B cell (primary cell): ENCODE measurements at regions not wholly inside any gene's neighbourhood (a gene's known extent, or its start where the extent isn't known, plus 50 kb on each side); places are given as distances from the start of the nearest gene placed in this dataset.

Experiments used
- ATAC-seq: fragments of 200-7000 bp; cut with Tn5 transposase; one replicate; pipeline ENCODE4 v1.10.0; 2021; ENCODE audit warnings: low read depth, mild to moderate bottlenecking, moderate number of reproducible peaks, moderate library complexity
- CTCF ChIA-PET: fragments of 350-600 bp; sonication (Branson Sonifier 250); formaldehyde crosslinking; loops from one replicate; lab custom pipeline; 2021; ENCODE audit warnings: antibody characterized with exemption, inconsistent platforms; lab: Charles Lee
- POLR2A ChIA-PET: fragments of 350-600 bp; sonication (Branson Sonifier 250); formaldehyde crosslinking; loops from one replicate; lab custom pipeline; 2021; ENCODE audit warnings: antibody characterized with exemption; lab: Charles Lee
- DNase-seq: peaks from one replicate; pipeline ENCODE4 v3.0.0; 2013
- H2AFZ ChIP-seq: 2 replicates; pipeline ENCODE4 v1.6.1; 2012; ENCODE audit warnings: mild to moderate bottlenecking, low read depth, low read length; ENCODE audit not compliant: insufficient read depth, poor library complexity, severe bottlenecking
- H3K27ac ChIP-seq, 2 donors: 1 replicate in 1 of 2; 2 replicates in 1 of 2; pipeline ENCODE4 v1.5.1; 2012 to 2013; ENCODE audit warnings: low read length in 2 of 2, mild to moderate bottlenecking in 2 of 2, moderate library complexity in 1 of 2
- H3K27me3 ChIP-seq, 4 experiments: fragments of 200-600 bp in 1 of 4; sonication (generic) in 1 of 4; replicated peaks in 1 of 4; 1 replicate in 2 of 4; 2 replicates in 2 of 4; pipeline versions ENCODE4 v1.6.1 to v1.7.0; 2013 to 2016; ENCODE audit warnings: low read length in 3 of 4, mild to moderate bottlenecking in 2 of 4, mixed read lengths in 1 of 4, moderate library complexity in 1 of 4; ENCODE audit not compliant: insufficient read depth in 4 of 4, control insufficient read depth in 3 of 4; ENCODE audit errors: control extremely low read depth in 1 of 4
- H3K36me3 ChIP-seq, 2 experiments: replicated peaks in 1 of 2; 1 replicate in 1 of 2; 2 replicates in 1 of 2; pipeline versions ENCODE4 v1.6.1 to v1.7.1; 2013; ENCODE audit warnings: low read length in 1 of 2; ENCODE audit not compliant: insufficient read depth in 2 of 2, control insufficient read depth in 1 of 2; ENCODE audit errors: control extremely low read depth in 1 of 2, extremely low read depth in 1 of 2
- H3K4me1 ChIP-seq, 2 donors: fragments of 200-600 bp in 1 of 2; sonication (generic) in 1 of 2; 1 replicate in 1 of 2; 2 replicates in 1 of 2; pipeline versions ENCODE4 v1.5.1 to v1.6.1; 2013 to 2017; ENCODE audit warnings: low read length in 2 of 2; ENCODE audit not compliant: control insufficient read depth in 2 of 2, insufficient read depth in 2 of 2
- H3K4me2 ChIP-seq: replicated peaks from 2 replicates; pipeline ENCODE3; 2012; ENCODE audit warnings: mild to moderate bottlenecking, low read depth, low read length; ENCODE audit not compliant: poor library complexity, severe bottlenecking
- H3K4me3 ChIP-seq, 5 experiments: fragments of 200-600 bp in 1 of 5; sonication (generic) in 1 of 5; 1 replicate in 3 of 5; 2 replicates in 2 of 5; pipeline versions ENCODE4 v1.5.1 to v1.7.0; 2011 to 2016; ENCODE audit warnings: low read length in 4 of 5, mild to moderate bottlenecking in 4 of 5, low read depth in 2 of 5, control low read depth in 1 of 5, moderate library complexity in 1 of 5; ENCODE audit not compliant: insufficient read depth in 1 of 5; ENCODE audit errors: control extremely low read depth in 1 of 5, extremely low read depth in 1 of 5
- H3K79me2 ChIP-seq: fragments of 200-600 bp; sonication (generic); one replicate; pipeline ENCODE4 v1.6.0; 2016; ENCODE audit warnings: low read length; ENCODE audit not compliant: control insufficient read depth, insufficient read depth
- H3K9ac ChIP-seq: fragments of 200-600 bp; sonication (generic); 2 replicates; pipeline ENCODE4 v1.6.1; 2017; ENCODE audit warnings: mild to moderate bottlenecking, low read length, moderate library complexity
- H3K9me3 ChIP-seq, 3 donors: one replicate each; pipeline versions ENCODE4 v1.6.1 to v1.7.1; 2013; ENCODE audit warnings: low read length in 2 of 3; ENCODE audit not compliant: control insufficient read depth in 2 of 3, insufficient read depth in 1 of 3; ENCODE audit errors: control extremely low read depth in 1 of 3
- H4K20me1 ChIP-seq: 2 replicates; pipeline ENCODE4 v1.6.0; 2012; ENCODE audit warnings: mild to moderate bottlenecking, low read length; ENCODE audit not compliant: insufficient read depth, control insufficient read depth, poor library complexity, severe bottlenecking
- H3K27ac Mint-ChIP-seq: one replicate; pipeline ENCODE4 v1.8.0; 2021; ENCODE audit warnings: mixed read lengths
- H3K27me3 Mint-ChIP-seq: one replicate; pipeline ENCODE4 v1.8.0; 2021; ENCODE audit warnings: mixed read lengths
- H3K4me1 Mint-ChIP-seq: one replicate; pipeline ENCODE4 v1.8.0; 2021; ENCODE audit warnings: mixed read lengths
- H3K4me3 Mint-ChIP-seq: one replicate; pipeline ENCODE4 v1.8.0; 2021; ENCODE audit warnings: mixed read lengths
- H3K9me3 Mint-ChIP-seq: one replicate; pipeline ENCODE4 v1.8.0; 2022; ENCODE audit warnings: mixed read lengths; ENCODE audit not compliant: insufficient read depth
- EZH2 ChIP-seq: IDR thresholded peaks from 2 replicates; pipeline ENCODE4 v1.6.1; 2012; ENCODE audit warnings: borderline replicate concordance, low read depth, mild to moderate bottlenecking, moderate library complexity, low read length; ENCODE audit not compliant: insufficient read depth, poor library complexity, severe bottlenecking
- WGBS: methylation state at CpG from one replicate; pipeline ENCODE4 v1.1.5; 2013; ENCODE audit warnings: missing lambda C conversion rate; ENCODE audit not compliant: insufficient coverage; 5-methylcytosine and 5-hydroxymethylcytosine counted together
- intact Hi-C: fragments of 100-400 bp; cut with micrococcal nuclease; formaldehyde crosslinking; loops from one replicate; pipeline ENCODE4 v1.10.0; 2022
- TF ChIP-seq, protein P1 (sequence below): fragments of 200-600 bp; IDR thresholded peaks from one replicate; pipeline ENCODE4 v1.8.0; 2022; ENCODE audit warnings: antibody characterized with exemption, mild to moderate bottlenecking

DNA sequence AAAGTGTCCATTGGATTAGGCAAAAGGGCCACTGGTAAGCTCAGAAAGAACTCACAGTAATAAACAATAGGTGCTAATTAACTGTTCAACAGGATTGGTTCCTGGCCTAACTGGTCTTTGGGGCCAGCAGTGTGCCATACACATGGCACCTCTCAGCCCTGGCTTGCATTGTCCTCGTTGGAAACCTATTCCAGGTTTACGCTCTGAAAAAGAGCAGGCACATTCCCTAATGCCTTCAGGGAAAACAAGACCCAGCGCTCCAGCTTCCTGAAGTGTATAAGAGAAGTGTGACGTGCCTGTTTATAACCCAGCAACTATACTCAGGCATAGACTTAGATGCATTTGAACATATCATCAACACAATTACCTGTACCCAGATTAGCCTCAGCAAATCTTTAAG, 51.9 kb upstream of the RBM47 start:
- Mint-ChIP-seq H3K9me3 (no peaks in the 10 kb centered on the region), H3K4me3 (no peak overlapping the region), H3K27ac (no peak overlapping the region), H3K27me3 (peaks cover 5% of the 10 kb centered on the region), H3K4me1 (no peaks in the 10 kb centered on the region)
- Histone ChIP-seq H3K9ac (no peak overlapping the region), H2AFZ (no peak overlapping the region), H3K9me3 (no peaks in the 10 kb centered on the region), H3K79me2 (no peaks in the 10 kb centered on the region), H3K4me1 (no peaks in the 10 kb centered on the region), H3K4me3 (no peak overlapping the region), H3K27ac (no peak overlapping the region), H3K27me3 (no peaks in the 10 kb centered on the region), H3K36me3 (no peaks in the 10 kb centered on the region), H3K4me2 (no peak overlapping the region), H4K20me1 (no peaks in the 10 kb centered on the region)
- no peak for DNase-seq
- intact Hi-C loops, result no loop called here
- POLR2A ChIA-PET, result interaction anchor here (0.6 kb wide), 1 partner anchor 363 kb away, joined by 5 read pairs; no protein-coding TSS in a partner anchor
- WGBS, result 86% methylated on average over 1 of the region's 4 CpGs
- no peak for ATAC-seq
- TF ChIP-seq EZH2, result no peak
- TF ChIP-seq, protein P1, sequence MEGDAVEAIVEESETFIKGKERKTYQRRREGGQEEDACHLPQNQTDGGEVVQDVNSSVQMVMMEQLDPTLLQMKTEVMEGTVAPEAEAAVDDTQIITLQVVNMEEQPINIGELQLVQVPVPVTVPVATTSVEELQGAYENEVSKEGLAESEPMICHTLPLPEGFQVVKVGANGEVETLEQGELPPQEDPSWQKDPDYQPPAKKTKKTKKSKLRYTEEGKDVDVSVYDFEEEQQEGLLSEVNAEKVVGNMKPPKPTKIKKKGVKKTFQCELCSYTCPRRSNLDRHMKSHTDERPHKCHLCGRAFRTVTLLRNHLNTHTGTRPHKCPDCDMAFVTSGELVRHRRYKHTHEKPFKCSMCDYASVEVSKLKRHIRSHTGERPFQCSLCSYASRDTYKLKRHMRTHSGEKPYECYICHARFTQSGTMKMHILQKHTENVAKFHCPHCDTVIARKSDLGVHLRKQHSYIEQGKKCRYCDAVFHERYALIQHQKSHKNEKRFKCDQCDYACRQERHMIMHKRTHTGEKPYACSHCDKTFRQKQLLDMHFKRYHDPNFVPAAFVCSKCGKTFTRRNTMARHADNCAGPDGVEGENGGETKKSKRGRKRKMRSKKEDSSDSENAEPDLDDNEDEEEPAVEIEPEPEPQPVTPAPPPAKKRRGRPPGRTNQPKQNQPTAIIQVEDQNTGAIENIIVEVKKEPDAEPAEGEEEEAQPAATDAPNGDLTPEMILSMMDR, result no peak
- CTCF ChIA-PET, result interaction anchor here (0.6 kb wide), 1 partner anchor 29 kb away, joined by 3 read pairs; no protein-coding TSS in a partner anchor

DNA sequence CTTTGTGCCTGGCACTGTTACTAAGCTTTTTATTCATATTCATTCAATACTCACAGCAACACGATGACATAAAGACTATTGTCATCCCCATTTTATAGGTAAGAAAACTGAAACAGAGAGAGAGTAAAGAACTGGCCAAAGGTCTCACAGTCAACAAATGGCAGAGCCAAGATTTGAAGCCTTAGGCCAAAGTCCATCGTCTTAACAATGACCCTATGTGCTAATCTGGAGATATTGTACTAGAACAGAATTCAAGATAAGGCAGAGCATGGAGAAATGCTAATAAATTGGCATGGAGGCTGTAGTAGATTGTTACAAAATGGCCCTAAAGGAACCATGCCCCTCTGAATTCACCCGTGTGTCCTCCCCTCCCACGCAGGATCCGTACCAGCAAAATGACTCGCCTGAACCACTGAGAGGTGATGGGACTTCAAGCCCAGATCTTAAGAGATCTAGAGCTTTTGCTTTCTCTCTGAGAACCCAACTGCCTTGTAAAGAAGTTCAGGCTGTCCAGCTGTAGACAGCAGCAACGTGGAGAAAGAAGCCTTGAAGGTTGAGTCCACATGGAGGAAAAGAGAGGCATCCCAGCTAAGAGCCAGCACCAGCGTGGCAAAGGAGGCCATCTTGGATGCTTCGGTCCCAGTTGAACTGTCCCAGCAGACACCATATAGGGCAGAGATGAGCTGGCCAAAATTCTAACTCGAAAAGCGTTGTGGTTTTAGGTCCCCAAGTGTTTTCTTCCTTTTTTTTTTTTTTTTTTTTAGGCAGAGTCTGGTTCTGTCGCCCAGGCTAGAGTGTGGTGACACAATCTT, 52.8 kb upstream of the RBM47 start:
- H3K27me3 ChIP-seq, result no peaks in the 10 kb centered on the region
- ATAC-seq (no peak), DNase-seq (no peak)
- WGBS, result 63% methylated on average over 10 of the region's 12 CpGs
- ChIA-PET POLR2A (interaction anchor here (0.6 kb wide), 1 partner anchor 364 kb away, joined by 5 read pairs; no protein-coding TSS in a partner anchor), CTCF (no interaction called here)
- no peaks in the 10 kb centered on the region for H3K9me3 Mint-ChIP-seq
- H4K20me1 ChIP-seq, result no peaks in the 10 kb centered on the region
- TF ChIP-seq, protein P1, result no peak
- no peak for TF ChIP-seq EZH2
- no peak overlapping the region for H3K4me3 ChIP-seq
- H3K27ac Mint-ChIP-seq, result no peak overlapping the region
- H3K4me1 Mint-ChIP-seq, result no peaks in the 10 kb centered on the region
- H3K27me3 Mint-ChIP-seq, result peaks cover 5% of the 10 kb centered on the region
- H2AFZ ChIP-seq, result no peak overlapping the region
- no peaks in the 10 kb centered on the region for H3K9me3 ChIP-seq
- H3K4me2 ChIP-seq, result no peak overlapping the region
- H3K4me1 ChIP-seq, result no peaks in the 10 kb centered on the region
- intact Hi-C loops, result no loop called here
- H3K36me3 ChIP-seq, result no peaks in the 10 kb centered on the region
- no peak overlapping the region for H3K9ac ChIP-seq
- H3K4me3 Mint-ChIP-seq, result no peak overlapping the region
- no peaks in the 10 kb centered on the region for H3K79me2 ChIP-seq
- no peak overlapping the region for H3K27ac ChIP-seq
